ENCODE measurements at regions not wholly inside any gene's neighbourhood (a gene's known extent, or its start where the extent isn't known, plus 50 kb on each side); places are given as distances from the start of the nearest gene placed in this dataset.

- TF ChIP-seq, protein P1, sequence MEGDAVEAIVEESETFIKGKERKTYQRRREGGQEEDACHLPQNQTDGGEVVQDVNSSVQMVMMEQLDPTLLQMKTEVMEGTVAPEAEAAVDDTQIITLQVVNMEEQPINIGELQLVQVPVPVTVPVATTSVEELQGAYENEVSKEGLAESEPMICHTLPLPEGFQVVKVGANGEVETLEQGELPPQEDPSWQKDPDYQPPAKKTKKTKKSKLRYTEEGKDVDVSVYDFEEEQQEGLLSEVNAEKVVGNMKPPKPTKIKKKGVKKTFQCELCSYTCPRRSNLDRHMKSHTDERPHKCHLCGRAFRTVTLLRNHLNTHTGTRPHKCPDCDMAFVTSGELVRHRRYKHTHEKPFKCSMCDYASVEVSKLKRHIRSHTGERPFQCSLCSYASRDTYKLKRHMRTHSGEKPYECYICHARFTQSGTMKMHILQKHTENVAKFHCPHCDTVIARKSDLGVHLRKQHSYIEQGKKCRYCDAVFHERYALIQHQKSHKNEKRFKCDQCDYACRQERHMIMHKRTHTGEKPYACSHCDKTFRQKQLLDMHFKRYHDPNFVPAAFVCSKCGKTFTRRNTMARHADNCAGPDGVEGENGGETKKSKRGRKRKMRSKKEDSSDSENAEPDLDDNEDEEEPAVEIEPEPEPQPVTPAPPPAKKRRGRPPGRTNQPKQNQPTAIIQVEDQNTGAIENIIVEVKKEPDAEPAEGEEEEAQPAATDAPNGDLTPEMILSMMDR (IDR thresholded peaks at IDR 0.05): no peak
- TF ChIP-seq EP300 (IDR thresholded peaks at IDR 0.05): no peak
- TF ChIP-seq POLR2A (IDR thresholded peaks at IDR 0.05): no peak
Observed at GRCh38 chrX:26558719-26559386, 342.9 kb downstream of the MAGEB5 start.
